ENCODE measurements at regions not wholly inside any gene's neighbourhood (a gene's known extent, or its start where the extent isn't known, plus 50 kb on each side); places are given as distances from the start of the nearest gene placed in this dataset.
A peak's percentile ranks its signal among the peaks of the same experiment; 100 is the strongest.

- DNase-seq = no peak
Measured at GRCh38 chr5:62005551-62005950, 300.5 kb upstream of the KIF2A start.

DNA sequence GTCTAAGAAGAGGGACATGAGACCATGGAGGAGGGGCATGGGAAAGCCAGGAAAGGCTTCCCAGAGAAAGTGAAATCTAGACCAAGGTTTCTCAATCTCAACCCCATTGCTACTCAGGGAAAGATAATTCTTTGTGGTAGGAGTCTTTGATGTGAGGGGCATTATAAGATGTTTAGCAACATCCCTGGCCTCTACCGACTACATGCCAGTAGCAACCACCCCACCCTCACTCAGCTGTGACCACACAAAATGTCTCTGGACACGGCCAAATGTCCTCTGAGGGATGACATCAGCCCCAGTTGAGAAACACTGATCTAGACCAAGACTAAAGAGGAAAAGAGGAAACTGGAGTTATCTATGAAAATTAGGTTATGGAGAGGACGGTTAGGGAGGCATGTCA lies 298.5 kb upstream of the KIF2A start:
- no peak for DNase-seq

- DNase-seq = no peak
Measured at GRCh38 chr5:62011089-62011664, 294.8 kb upstream of the KIF2A start.

DNA sequence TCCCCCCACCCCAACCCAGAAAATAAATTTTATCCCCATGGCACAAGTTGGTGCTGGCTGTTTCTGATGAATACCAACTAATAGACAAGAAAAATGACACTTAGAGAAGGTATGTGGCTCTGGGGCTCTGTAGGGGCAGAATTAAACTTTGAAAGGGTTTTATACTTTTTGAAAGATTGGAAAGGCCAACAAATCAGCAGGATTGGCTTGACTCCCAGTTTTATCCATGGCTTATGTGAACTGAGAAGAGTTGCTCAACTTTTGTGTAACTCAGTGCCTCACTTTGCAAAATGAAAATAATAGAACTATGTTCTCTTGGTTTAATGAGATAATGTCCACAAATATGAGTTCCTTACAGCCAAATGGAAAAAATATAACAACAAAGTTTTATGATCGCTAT lies 288.9 kb upstream of the KIF2A start:
- DNase-seq = no peak

GRCh38 chr5:62029303-62029702 lies 276.7 kb upstream of the KIF2A start:
- DNase-seq = no peak

DNA sequence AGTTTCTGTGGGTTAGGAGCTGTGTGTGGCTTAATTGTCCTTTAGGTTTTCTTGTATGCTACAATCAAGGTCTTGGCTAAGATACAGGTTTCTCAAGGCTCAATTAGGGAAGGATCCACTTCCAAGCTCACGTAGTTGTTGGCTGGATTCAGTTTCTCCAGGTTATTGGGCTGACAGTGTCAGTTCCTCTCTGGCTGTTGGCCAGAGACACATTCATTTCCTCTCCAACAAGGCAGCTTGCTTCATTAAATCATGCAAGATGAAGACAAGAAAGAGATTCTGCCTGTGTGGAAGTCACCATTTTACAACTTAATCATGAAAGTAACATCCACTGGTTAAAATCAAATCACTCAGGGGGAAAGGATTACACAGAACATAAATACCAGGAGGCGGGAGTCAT lies 275.7 kb upstream of the KIF2A start:
- DNase-seq = no peak

DNA sequence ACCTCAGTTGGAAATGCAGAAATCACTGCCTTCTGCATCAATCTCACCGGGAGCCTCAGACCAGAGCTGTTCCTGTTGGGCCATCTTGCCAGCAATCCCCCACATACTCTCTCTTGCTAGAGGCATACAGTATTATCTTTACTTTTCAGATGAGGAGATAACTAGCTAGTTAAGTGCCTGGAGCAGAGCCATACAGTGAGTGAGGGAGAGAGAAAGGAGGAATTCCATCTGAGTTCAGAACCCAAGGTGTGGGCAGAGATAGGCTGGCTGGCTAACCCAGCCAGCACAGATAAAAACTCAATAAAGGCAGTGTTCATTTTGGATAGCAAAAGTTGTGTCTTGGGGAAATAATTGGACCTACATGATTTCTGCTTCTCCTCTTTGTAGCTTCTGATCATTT lies 268.0 kb upstream of the KIF2A start:
- DNase-seq = no peak

GRCh38 chr5:62041156-62041756 lies 264.8 kb upstream of the KIF2A start:
- DNase-seq = no peak

DNA sequence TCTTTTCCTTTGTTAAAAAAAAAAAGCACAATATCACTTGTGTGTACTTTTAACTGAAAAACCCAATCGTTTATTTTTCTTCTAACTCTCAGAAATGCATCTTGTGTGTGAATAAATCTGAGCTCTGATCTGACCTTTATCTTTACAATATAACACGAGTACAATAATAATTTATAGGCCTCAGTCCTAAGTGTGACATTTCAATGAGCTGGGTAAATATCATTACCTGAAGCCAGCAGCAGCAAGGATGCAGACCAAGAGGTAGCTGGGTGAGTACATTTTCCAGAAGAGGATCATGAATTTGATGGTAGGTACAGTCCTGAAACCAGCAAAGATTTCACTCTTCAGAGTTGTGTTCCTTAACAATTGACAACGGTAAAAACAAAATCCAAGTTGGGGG lies 264.0 kb upstream of the KIF2A start:
- DNase-seq = no peak

GRCh38 chr5:62043289-62044280 lies 262.4 kb upstream of the KIF2A start:
- DNase-seq = no peak

GRCh38 chr5:62044989-62045388 lies 261.0 kb upstream of the KIF2A start:
- no peak for DNase-seq

GRCh38 chr5:62046191-62046590 lies 259.8 kb upstream of the KIF2A start:
- no peak for DNase-seq

DNA sequence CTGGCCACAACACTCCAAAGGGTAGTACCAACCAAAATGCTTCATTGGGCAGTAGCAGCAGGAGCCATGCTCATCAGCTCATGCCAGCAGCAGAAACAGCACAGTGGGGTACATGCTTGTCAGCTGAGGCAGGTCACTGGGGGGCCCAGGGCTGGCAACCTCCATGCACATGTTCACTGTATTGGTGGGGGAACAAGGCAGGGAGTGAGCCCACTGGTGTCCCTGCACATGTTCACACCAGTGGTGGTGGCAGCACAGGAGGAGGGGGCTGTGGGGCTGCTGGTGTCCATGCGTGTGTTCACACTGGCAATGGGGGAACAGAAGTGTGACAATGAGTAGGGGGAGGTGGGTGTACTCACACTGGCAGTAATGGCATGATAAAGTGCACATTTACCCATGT lies 254.3 kb upstream of the KIF2A start:
- no peak for DNase-seq

DNA sequence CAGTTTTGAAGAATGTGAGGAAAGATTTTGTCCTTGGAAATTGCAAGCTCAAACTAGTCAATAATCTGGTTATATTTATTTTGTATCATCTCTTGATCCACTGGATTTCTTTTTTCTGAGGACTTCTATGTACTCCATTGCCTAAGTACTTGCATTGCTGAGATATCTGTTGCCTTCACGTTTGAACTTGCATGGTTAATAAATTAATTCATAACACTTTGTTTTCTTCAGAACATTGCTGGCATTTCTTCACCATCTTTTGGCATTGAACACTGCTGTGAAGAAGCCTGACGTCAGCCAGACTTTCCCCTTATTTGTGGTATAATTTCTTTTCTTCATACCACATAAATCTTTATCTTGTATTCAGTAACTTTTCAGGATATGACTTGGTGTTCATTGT lies 246.0 kb upstream of the KIF2A start:
- DNase-seq = no peak

DNA sequence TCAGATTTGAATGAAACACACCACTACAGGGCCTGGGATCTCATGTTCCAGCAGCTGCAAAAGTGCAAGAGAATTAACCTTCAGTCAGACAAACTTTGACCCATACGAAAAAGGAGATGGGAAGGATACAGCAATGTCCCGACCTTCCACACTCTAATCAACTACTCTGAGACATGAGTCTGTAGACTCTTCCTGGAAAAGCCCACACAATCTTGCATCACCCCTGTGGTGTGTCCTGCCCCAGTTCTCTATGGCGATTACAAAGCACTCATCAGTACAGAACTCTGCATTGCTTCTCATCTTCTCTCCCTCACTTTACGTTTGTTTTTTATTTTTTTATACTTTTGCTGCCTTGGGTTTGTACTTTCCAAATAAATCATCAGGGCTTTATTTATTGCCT lies 241.0 kb upstream of the KIF2A start:
- DNase-seq = no peak

DNA sequence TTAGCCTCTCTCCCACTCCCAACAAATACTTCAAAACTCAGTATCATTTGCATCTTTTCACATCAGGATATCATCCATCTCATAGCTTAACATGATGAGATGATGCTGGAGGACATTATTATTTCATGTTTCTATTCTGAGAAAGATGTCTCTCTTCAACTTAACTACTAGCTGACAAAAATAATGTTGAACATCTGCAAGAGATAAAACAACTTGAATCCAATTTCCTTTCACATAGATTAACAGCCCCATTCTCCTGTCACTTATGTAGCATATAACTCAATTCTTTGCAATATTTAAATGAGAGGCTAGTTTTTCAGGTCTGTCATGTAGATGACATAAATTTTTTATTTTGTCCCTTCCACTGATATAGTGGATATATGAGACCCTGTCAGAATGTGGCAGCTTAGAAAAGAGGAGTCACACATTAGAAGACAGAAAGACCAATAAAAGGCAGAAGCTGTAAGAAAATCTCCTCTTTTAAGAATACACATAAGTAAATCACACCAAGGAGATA lies 239.2 kb upstream of the KIF2A start:
- no peak for DNase-seq

GRCh38 chr5:62068554-62068953 lies 237.5 kb upstream of the KIF2A start:
- DNase-seq = no peak

DNA sequence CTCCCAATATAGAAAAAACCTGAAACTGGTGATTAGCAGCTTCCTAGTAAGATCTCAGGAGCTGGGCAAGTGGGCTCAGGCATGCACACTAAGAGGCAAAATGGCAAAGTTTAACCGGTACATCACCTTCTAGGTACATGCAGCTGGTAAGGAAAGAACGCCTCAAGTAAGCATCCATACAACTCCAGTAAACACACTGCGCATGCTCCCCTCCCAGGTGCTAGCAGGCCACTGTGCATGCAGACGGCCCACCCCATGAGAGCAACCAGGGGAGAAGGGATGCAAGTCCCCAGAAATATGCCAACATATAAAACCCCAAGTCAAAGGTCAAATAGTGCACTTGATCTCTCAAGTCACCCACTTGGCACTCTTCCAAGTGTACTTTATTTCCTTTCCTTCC lies 228.6 kb upstream of the KIF2A start:
- no peak for DNase-seq

- DNase-seq = no peak
Measured at GRCh38 chr5:62077823-62078550, 228.0 kb upstream of the KIF2A start.

DNA sequence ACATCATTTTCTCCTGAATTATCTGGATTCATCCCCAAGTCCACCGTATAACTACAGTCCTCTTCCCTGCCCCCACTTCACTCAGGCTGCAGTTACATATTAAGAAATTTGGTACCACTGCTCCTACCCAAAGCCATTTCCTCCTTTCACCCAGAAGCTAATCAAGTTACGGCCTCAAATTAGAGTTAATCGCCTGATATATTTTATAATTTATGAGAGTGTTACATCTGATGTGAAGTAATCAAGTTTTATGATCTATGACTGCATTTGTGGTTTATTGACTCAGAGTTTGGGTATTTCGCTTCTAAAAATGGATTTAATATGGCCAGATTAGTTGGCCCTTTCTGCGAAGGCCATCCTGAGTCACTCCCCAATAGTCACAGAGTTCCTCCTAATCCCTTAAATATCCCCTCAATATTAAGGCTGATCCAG lies 223.6 kb upstream of the KIF2A start:
- DNase-seq = no peak

DNA sequence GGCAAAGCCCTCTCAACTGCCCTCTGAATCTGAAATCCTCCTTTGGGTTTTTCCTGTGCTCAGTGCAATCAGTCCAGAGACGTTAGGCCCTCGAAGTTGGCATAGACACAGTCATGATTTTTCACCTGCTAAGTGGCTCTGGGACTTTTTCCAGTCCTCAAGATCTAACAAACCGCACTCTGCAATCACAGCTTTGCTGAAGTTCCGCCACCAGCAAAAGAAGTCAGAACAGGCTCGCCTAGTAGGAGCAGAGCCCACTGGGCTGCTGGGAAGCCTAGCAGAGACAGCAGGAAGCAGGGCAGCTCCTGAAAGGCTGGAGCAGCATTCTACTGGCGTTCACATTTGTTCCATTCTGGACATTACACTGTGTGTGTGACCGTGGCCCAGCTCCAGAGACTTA lies 222.8 kb upstream of the KIF2A start:
- DNase-seq = peak in 3 of 56 donors; percentile 1 to 4 (median 2)

GRCh38 chr5:62083661-62084060 lies 222.3 kb upstream of the KIF2A start:
- no peak for DNase-seq

All from nucleus accumbens (tissue), 56 donors.